ENCODE measurements at regions not wholly inside any gene's neighbourhood (a gene's known extent, or its start where the extent isn't known, plus 50 kb on each side); places are given as distances from the start of the nearest gene placed in this dataset.

- TF ChIP-seq ZFX (IDR thresholded peaks at IDR 0.05) (no peak), CEBPB (IDR thresholded peaks at IDR 0.05; ENCODE audit: low read depth) (no peak), ZNF274 (IDR thresholded peaks at IDR 0.05; ENCODE audit: low read depth, low read length) (no peak), EZH2 (IDR thresholded peaks at IDR 0.05) (no peak), SRF (IDR thresholded peaks at IDR 0.05; ENCODE audit: low read depth) (no peak), POLR2AphosphoS5 (IDR thresholded peaks at IDR 0.05; ENCODE audit: low read depth, low read length) (no peak), MAX (IDR thresholded peaks at IDR 0.05) (no peak), CTCF (IDR thresholded peaks at IDR 0.05 in 2 of 3, conservative IDR thresholded peaks at IDR 0.05 in 1 of 3; ENCODE audit: borderline replicate concordance in 1 of 3, insufficient read depth in 1 of 3, low read depth in 2 of 3, low read length in 2 of 3) (no peak), YY1 (IDR thresholded peaks at IDR 0.05; ENCODE audit: extremely low read depth, insufficient replicate concordance, low read depth, low read length) (no peak), ELF1 (IDR thresholded peaks at IDR 0.05; ENCODE audit: borderline replicate concordance, low read depth) (no peak), POLR2A (IDR thresholded peaks at IDR 0.05; ENCODE audit: borderline replicate concordance, extremely low read depth, insufficient read depth, insufficient read length) (no peak), SP1 (IDR thresholded peaks at IDR 0.05; ENCODE audit: low read depth) (no peak)
Measured at GRCh38 chr2:147425437-147426029, 419.3 kb upstream of the ACVR2A start.
